ENCODE measurements at regions not wholly inside any gene's neighbourhood (a gene's known extent, or its start where the extent isn't known, plus 50 kb on each side); places are given as distances from the start of the nearest gene placed in this dataset.

DNA sequence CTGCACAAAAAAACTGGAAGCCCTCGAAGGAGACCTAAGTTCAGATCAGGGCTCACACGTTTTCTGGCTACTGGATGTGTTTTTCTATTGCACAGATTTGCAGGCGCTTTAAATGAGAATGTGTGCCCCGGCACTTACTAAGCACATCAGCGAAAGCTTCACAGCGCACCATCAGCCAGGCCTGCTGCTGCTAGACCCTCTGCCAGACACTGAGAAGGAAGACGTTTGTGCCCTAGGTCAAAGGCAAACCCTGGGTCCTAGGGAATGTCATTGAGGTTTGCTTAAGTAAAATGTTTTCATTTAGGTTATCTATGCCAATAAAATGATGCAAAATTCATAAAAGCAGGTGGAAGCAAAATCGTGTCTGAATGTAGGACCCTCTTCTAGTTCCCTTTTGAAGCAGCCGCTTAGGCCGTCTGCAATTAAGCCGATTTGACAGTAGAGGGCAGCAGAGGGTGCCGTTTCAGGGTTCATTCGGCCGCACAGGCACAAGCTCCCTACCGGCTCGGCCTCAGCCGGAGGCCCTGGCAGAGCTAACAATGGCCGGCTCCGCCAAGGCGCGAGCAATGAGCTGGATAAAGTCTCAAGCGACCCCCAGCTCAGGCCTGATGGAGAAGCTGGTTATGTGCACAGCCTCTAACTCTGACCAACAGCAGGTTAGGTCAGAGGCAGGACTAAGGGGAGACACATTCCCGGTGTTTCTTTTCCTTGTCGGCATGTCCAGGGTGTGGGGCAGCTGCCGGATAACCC, 107.2 kb upstream of the FOXA2 start (continued):
- TF ChIP-seq, protein P1, sequence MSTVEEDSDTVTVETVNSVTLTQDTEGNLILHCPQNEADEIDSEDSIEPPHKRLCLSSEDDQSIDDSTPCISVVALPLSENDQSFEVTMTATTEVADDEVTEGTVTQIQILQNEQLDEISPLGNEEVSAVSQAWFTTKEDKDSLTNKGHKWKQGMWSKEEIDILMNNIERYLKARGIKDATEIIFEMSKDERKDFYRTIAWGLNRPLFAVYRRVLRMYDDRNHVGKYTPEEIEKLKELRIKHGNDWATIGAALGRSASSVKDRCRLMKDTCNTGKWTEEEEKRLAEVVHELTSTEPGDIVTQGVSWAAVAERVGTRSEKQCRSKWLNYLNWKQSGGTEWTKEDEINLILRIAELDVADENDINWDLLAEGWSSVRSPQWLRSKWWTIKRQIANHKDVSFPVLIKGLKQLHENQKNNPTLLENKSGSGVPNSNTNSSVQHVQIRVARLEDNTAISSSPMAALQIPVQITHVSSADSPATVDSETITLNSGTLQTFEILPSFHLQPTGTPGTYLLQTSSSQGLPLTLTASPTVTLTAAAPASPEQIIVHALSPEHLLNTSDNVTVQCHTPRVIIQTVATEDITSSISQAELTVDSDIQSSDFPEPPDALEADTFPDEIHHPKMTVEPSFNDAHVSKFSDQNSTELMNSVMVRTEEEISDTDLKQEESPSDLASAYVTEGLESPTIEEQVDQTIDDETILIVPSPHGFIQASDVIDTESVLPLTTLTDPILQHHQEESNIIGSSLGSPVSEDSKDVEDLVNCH (CRISPR knock-in tag; IDR thresholded peaks at IDR 0.05) = no peak
- TF ChIP-seq FOXA3 (CRISPR knock-in tag; IDR thresholded peaks at IDR 0.05) (peak; percentile 32; the same call in 1 of the 2 replicates), RXRB (CRISPR knock-in tag; IDR thresholded peaks at IDR 0.05; ENCODE audit: borderline replicate concordance) (0 out of 2 replicates have a peak, but pooled peaks have one; percentile 31), ZNF225 (CRISPR knock-in tag; IDR thresholded peaks at IDR 0.05) (peak; percentile 91; the same call in 1 of the 2 replicates), ZNF10 (CRISPR knock-in tag; IDR thresholded peaks at IDR 0.05; ENCODE audit: borderline replicate concordance, low read depth) (no peak), KDM5B (CRISPR knock-in tag; IDR thresholded peaks at IDR 0.05; ENCODE audit: borderline replicate concordance) (no peak; the same call in 1 of the 2 replicates), KMT2A (CRISPR knock-in tag; IDR thresholded peaks at IDR 0.05) (peak; percentile 44; the same call in 1 of the 2 replicates), ZNF530 (CRISPR knock-in tag; IDR thresholded peaks at IDR 0.05; ENCODE audit: low read depth) (no peak), FOSL1 (CRISPR knock-in tag; IDR thresholded peaks at IDR 0.05; ENCODE audit: borderline replicate concordance) (no peak), FOXK2 (IDR thresholded peaks at IDR 0.05) (no peak), ZNF792 (CRISPR knock-in tag; IDR thresholded peaks at IDR 0.05) (peak; percentile 57; the same call in 1 of the 2 replicates), ZFP90 (CRISPR knock-in tag; IDR thresholded peaks at IDR 0.05; ENCODE audit: borderline replicate concordance) (no peak), MIXL1 (CRISPR knock-in tag; IDR thresholded peaks at IDR 0.05) (peak; percentile 68; the same call in 1 of the 2 replicates), HNF4A (CRISPR knock-in tag; IDR thresholded peaks at IDR 0.05) (peak; percentile 17; the same call in 1 of the 2 replicates)
- TF ChIP-seq, protein P2, sequence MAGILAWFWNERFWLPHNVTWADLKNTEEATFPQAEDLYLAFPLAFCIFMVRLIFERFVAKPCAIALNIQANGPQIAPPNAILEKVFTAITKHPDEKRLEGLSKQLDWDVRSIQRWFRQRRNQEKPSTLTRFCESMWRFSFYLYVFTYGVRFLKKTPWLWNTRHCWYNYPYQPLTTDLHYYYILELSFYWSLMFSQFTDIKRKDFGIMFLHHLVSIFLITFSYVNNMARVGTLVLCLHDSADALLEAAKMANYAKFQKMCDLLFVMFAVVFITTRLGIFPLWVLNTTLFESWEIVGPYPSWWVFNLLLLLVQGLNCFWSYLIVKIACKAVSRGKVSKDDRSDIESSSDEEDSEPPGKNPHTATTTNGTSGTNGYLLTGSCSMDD (CRISPR knock-in tag; IDR thresholded peaks at IDR 0.05) = no peak
- TF ChIP-seq, protein P3, sequence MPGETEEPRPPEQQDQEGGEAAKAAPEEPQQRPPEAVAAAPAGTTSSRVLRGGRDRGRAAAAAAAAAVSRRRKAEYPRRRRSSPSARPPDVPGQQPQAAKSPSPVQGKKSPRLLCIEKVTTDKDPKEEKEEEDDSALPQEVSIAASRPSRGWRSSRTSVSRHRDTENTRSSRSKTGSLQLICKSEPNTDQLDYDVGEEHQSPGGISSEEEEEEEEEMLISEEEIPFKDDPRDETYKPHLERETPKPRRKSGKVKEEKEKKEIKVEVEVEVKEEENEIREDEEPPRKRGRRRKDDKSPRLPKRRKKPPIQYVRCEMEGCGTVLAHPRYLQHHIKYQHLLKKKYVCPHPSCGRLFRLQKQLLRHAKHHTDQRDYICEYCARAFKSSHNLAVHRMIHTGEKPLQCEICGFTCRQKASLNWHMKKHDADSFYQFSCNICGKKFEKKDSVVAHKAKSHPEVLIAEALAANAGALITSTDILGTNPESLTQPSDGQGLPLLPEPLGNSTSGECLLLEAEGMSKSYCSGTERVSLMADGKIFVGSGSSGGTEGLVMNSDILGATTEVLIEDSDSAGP (CRISPR knock-in tag; IDR thresholded peaks at IDR 0.05; ENCODE audit: borderline replicate concordance) = peak; percentile 37; the same call in 1 of the 2 replicates
- TF ChIP-seq, protein P4, sequence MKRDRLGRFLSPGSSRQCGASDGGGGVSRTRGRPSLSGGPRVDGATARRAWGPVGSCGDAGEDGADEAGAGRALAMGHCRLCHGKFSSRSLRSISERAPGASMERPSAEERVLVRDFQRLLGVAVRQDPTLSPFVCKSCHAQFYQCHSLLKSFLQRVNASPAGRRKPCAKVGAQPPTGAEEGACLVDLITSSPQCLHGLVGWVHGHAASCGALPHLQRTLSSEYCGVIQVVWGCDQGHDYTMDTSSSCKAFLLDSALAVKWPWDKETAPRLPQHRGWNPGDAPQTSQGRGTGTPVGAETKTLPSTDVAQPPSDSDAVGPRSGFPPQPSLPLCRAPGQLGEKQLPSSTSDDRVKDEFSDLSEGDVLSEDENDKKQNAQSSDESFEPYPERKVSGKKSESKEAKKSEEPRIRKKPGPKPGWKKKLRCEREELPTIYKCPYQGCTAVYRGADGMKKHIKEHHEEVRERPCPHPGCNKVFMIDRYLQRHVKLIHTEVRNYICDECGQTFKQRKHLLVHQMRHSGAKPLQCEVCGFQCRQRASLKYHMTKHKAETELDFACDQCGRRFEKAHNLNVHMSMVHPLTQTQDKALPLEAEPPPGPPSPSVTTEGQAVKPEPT (CRISPR knock-in tag; IDR thresholded peaks at IDR 0.05; ENCODE audit: low read depth) = peak; percentile 56; the same call in 1 of the 2 replicates
- TF ChIP-seq, protein P5, sequence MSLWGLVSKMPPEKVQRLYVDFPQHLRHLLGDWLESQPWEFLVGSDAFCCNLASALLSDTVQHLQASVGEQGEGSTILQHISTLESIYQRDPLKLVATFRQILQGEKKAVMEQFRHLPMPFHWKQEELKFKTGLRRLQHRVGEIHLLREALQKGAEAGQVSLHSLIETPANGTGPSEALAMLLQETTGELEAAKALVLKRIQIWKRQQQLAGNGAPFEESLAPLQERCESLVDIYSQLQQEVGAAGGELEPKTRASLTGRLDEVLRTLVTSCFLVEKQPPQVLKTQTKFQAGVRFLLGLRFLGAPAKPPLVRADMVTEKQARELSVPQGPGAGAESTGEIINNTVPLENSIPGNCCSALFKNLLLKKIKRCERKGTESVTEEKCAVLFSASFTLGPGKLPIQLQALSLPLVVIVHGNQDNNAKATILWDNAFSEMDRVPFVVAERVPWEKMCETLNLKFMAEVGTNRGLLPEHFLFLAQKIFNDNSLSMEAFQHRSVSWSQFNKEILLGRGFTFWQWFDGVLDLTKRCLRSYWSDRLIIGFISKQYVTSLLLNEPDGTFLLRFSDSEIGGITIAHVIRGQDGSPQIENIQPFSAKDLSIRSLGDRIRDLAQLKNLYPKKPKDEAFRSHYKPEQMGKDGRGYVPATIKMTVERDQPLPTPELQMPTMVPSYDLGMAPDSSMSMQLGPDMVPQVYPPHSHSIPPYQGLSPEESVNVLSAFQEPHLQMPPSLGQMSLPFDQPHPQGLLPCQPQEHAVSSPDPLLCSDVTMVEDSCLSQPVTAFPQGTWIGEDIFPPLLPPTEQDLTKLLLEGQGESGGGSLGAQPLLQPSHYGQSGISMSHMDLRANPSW (CRISPR knock-in tag; IDR thresholded peaks at IDR 0.05; ENCODE audit: borderline replicate concordance) = no peak

Data from HepG2 (cell line).